Esophagus muscularis mucosa (tissue), 4 donors: ENCODE measurements at regions not wholly inside any gene's neighbourhood (a gene's known extent, or its start where the extent isn't known, plus 50 kb on each side); places are given as distances from the start of the nearest gene placed in this dataset.

Experiments
- CTCF ChIP-seq, 3 experiments: fragments of 200-600 bp in 2 of 3; fragments of 450-650 bp in 1 of 3; sonication (generic) in 2 of 3; IDR thresholded peaks; one replicate each; pipeline ENCODE4 v1.5.1; 2017 to 2019; ENCODE audit warnings: antibody characterized with exemption in 3 of 3, mild to moderate bottlenecking in 2 of 3, moderate library complexity in 1 of 3
- EP300 ChIP-seq: sonication (generic); formaldehyde crosslinking; IDR thresholded peaks from one replicate; pipeline ENCODE4 v1.6.1; 2017; ENCODE audit warnings: antibody characterized with exemption
- POLR2A ChIP-seq: fragments of 450-650 bp; IDR thresholded peaks from one replicate; pipeline ENCODE4 v1.6.1; 2017; ENCODE audit warnings: antibody characterized with exemption, moderate library complexity, mild to moderate bottlenecking, low read depth

- TF ChIP-seq EP300: no peak
- no peak for TF ChIP-seq CTCF (IDR thresholded peaks at IDR 0.05)
- TF ChIP-seq POLR2A: no peak
Measured at GRCh38 chr4:128658214-128658631, 151.3 kb upstream of the JADE1 start.
